Gastroesophageal sphincter (tissue), 4 donors: ENCODE measurements at regions not wholly inside any gene's neighbourhood (a gene's known extent, or its start where the extent isn't known, plus 50 kb on each side); places are given as distances from the start of the nearest gene placed in this dataset.

ENCODE experiments used
- ATAC-seq: fragments of 150-250 bp; one replicate; pipeline ENCODE4 v1.9.1; 2016; ENCODE audit warnings: mild to moderate bottlenecking, moderate library complexity
- H3K27ac ChIP-seq, 4 donors: fragments of 200-600 bp; sonication (generic) in 3 of 4; 1 replicate in 3 of 4; 2 replicates in 1 of 4; pipeline ENCODE4 v1.5.1; 2016 to 2019
- H3K27me3 ChIP-seq: fragments of 200-600 bp; sonication (generic); one replicate; pipeline ENCODE4 v1.5.1; 2019
- H3K36me3 ChIP-seq, 2 donors: fragments of 200-600 bp; sonication (generic); one replicate each; pipeline ENCODE4 v1.5.1; 2019; ENCODE audit warnings: control low read depth in 1 of 2
- H3K4me1 ChIP-seq, 3 donors: fragments of 200-600 bp; sonication (generic); 1 replicate in 2 of 3; 2 replicates in 1 of 3; pipeline ENCODE4 v1.5.1; 2016 to 2019; ENCODE audit warnings: control low read depth in 2 of 3
- H3K4me3 ChIP-seq, 2 donors: fragments of 200-600 bp; sonication (generic); one replicate each; pipeline ENCODE4 v1.5.1; 2019; ENCODE audit warnings: mild to moderate bottlenecking in 1 of 2, moderate library complexity in 1 of 2
- H3K9me3 ChIP-seq, 3 donors: fragments of 200-600 bp; sonication (generic); one replicate each; pipeline ENCODE4 v1.5.1; 2017 to 2019; ENCODE audit warnings: control low read depth in 2 of 3
- EP300 ChIP-seq: sonication (generic); formaldehyde crosslinking; IDR thresholded peaks from one replicate; pipeline ENCODE4 v1.6.1; 2017; ENCODE audit warnings: antibody characterized with exemption, mild to moderate bottlenecking
- POLR2A ChIP-seq, 2 donors: fragments of 450-650 bp; IDR thresholded peaks; one replicate each; pipeline ENCODE4 v1.6.1; 2017; ENCODE audit warnings: antibody characterized with exemption in 2 of 2, mild to moderate bottlenecking in 2 of 2, moderate library complexity in 1 of 2
- POLR2AphosphoS5 ChIP-seq: sonication (generic); formaldehyde crosslinking; IDR thresholded peaks from one replicate; pipeline ENCODE4 v1.6.1; 2017; ENCODE audit warnings: antibody characterized with exemption
- WGBS, 2 donors: methylation state at CpG; one replicate each; pipeline ENCODE4 v1.1.5; 2018; ENCODE audit warnings: low coverage in 1 of 2; 5-methylcytosine and 5-hydroxymethylcytosine counted together
- TF ChIP-seq, protein P1 (sequence below), 4 experiments: fragments of 200-600 bp in 2 of 4; fragments of 450-650 bp in 2 of 4; sonication (generic) in 1 of 4; IDR thresholded peaks; one replicate each; pipeline ENCODE4 v1.5.1; 2017 to 2019; ENCODE audit warnings: antibody characterized with exemption in 4 of 4, mild to moderate bottlenecking in 2 of 4, moderate library complexity in 2 of 4

DNA sequence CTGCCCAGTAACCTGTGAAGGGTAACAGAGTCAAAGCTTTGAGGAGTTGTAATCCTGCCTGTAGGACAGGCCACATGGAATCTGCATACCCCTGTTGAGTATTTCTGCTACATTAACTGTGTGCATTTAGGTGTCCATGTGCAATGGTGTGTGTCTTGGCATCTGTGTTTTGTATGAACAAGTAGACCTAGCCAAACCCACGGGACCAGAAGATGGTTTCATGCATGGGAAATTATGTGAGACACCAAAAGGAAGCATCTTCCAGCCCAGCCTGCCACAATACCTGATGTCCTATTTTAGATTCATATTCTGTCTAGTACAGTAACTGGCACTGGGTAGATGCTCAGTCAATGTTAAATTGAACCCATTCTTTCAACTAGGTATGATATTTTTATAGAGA is 70.8 kb upstream of the KCND3 start:
- H3K4me3 ChIP-seq, result no peak overlapping the region

DNA sequence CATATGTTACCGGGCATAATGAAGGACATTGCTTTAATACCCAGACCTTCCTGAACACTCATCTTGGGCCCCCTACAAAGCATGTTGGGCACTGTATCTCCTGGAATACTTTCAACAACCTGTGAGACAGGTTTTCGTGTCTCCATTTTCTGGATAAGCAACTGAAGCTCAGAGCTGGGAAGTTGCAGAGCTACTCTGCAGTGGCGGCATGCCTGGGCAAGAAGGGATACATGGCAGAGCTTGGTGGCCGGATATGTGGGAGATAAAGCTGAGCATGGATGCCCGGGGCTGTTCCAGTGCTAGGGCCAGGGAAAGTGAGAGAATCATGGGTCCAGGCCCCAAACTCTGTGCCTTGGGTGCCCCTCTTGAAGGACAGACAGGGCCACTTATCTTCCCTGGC is 71.6 kb upstream of the KCND3 start:
- Histone ChIP-seq H3K4me3 (no peak overlapping the region), H3K36me3 (no peaks in the 10 kb centered on the region), H3K4me1 (no peaks in the 10 kb centered on the region), H3K9me3 (no peaks in the 10 kb centered on the region), H3K27me3 (peaks cover 20% of the 10 kb centered on the region), H3K27ac (no peak overlapping the region)
- TF ChIP-seq, protein P1, sequence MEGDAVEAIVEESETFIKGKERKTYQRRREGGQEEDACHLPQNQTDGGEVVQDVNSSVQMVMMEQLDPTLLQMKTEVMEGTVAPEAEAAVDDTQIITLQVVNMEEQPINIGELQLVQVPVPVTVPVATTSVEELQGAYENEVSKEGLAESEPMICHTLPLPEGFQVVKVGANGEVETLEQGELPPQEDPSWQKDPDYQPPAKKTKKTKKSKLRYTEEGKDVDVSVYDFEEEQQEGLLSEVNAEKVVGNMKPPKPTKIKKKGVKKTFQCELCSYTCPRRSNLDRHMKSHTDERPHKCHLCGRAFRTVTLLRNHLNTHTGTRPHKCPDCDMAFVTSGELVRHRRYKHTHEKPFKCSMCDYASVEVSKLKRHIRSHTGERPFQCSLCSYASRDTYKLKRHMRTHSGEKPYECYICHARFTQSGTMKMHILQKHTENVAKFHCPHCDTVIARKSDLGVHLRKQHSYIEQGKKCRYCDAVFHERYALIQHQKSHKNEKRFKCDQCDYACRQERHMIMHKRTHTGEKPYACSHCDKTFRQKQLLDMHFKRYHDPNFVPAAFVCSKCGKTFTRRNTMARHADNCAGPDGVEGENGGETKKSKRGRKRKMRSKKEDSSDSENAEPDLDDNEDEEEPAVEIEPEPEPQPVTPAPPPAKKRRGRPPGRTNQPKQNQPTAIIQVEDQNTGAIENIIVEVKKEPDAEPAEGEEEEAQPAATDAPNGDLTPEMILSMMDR (IDR thresholded peaks at IDR 0.05), result no peak
- TF ChIP-seq EP300 (no peak), POLR2AphosphoS5 (no peak), POLR2A (IDR thresholded peaks at IDR 0.05) (no peak)
- ATAC-seq, result no peak
- 88 to 94% methylated on average over 1 to 3 of the region's 5 CpGs for WGBS, 2 donors

More for the DNA sequence above, 70.8 kb upstream of the KCND3 start:
- Histone ChIP-seq H3K27ac (no peak overlapping the region), H3K4me1 (no peaks in the 10 kb centered on the region), H3K27me3 (peaks cover 20% of the 10 kb centered on the region), H3K9me3 (no peaks in the 10 kb centered on the region), H3K36me3 (no peaks in the 10 kb centered on the region)
- no peak for ATAC-seq
- 50 to 57% methylated on average over 1 of the region's 1 CpG for WGBS, 2 donors
- TF ChIP-seq POLR2A (IDR thresholded peaks at IDR 0.05) (no peak), POLR2AphosphoS5 (no peak), EP300 (no peak)

DNA sequence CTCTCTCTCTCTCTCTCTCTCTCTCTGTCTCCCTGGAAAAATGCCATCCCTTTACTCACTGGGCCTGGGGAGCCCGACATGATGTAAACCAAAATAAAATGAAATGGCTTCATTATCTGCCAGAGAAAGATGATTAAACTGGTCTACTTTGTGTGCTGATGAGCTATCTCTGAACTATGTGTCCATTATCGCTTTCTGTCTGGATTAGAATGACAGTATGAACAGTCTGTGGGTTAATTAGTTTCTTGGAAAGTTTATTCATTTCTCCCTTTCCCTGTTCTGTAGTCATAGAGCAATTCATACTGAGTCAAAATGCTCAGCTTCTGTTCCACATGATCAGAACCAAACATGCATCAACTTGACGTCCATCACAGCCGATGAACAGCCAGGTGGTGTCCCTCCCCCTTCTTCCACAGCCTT is 72.4 kb upstream of the KCND3 start:
- H3K36me3 ChIP-seq, result no peaks in the 10 kb centered on the region
- ATAC-seq, result no peak
- H3K27me3 ChIP-seq, result peaks cover 20% of the 10 kb centered on the region
- no peak overlapping the region for H3K4me3 ChIP-seq
- TF ChIP-seq POLR2AphosphoS5 (no peak), POLR2A (IDR thresholded peaks at IDR 0.05) (no peak), EP300 (no peak)
- TF ChIP-seq, protein P1 (IDR thresholded peaks at IDR 0.05), result no peak
- 42 to 53% methylated on average over 3 of the region's 4 CpGs for WGBS, 2 donors
- no peak overlapping the region for H3K27ac ChIP-seq
- H3K4me1 ChIP-seq, result no peaks in the 10 kb centered on the region
- no peaks in the 10 kb centered on the region for H3K9me3 ChIP-seq

DNA sequence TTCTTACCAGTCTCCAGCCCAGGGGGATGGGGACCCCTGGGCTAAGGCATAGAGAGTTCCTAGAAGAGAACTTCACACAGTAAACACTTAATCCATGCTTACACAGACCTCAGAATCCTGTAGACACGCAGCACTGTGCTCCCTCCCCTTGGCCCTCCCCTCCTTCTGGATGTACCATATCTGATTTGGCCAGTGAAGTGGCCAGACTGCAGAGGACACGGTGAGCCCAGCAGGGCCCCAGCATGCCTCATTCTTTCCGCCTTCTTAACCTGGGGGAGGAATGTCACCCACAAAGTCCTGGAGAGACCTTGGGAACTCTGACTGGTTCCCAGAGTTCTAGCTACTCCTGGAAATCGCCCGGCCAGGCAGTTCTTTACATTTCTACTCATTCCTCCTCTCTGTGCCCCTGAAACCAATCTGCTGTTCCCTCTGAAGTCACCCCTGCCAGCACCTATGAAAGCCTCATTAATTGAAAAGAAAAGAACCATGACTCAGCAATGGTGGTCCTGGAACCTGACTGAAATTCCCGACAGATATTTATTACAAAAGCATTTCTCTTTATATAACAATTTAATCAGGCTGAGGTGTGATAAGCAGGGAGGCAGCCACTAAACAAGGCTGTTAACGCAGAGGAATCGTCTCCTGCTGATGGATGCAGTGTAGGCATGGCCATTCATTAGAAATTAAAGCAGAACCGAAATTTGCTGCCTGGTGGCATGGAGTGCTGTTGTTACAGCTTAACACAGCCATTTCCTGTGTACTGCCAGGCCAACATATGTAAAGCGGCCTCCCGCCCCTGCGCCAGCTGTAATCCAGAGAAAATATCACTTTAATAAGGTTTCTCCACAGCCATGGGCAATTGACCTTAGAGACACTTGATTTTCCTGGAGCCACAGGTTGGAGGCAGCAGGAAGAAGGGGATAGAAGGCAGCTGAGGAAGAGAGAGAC is 74.6 kb upstream of the KCND3 start:
- TF ChIP-seq POLR2AphosphoS5, result no peak
- no peak for TF ChIP-seq EP300
- TF ChIP-seq, protein P1 (IDR thresholded peaks at IDR 0.05), result no peak
- TF ChIP-seq POLR2A (IDR thresholded peaks at IDR 0.05), result no peak
- Histone ChIP-seq H3K27me3 (peaks cover 20% of the 10 kb centered on the region), H3K36me3 (no peaks in the 10 kb centered on the region), H3K9me3 (no peaks in the 10 kb centered on the region), H3K4me3 (no peak overlapping the region), H3K4me1 (no peaks in the 10 kb centered on the region), H3K27ac (no peak overlapping the region)
- 48 to 74% methylated on average over 5 to 9 of the region's 12 CpGs for WGBS, 2 donors
- ATAC-seq, result no peak

DNA sequence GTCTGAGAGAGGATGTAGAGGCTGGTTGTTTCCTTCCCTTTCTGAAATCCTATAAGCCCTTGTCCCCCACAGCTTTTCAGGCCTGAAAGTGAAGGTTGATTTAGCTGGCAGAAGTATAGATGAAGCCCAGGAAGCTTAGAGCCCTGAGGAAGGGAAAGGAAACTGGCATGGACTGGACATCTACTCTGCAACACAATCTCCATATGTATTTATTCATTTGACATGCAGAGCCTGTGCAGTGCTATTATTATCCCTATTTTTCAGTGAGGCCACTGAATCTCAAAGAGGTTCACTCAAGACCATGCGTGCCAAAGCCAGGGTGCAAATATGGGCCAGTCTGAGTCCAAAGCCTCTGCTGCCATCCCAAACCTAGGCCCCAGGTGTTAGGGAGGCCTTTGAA is 78.5 kb upstream of the KCND3 start:
- no CpG with 5 or more reads among the region's 1 CpG for WGBS, 2 donors
- no peak for TF ChIP-seq POLR2AphosphoS5
- no peak for TF ChIP-seq POLR2A (IDR thresholded peaks at IDR 0.05)
- TF ChIP-seq EP300, result no peak
- TF ChIP-seq, protein P1 (IDR thresholded peaks at IDR 0.05), result no peak
- H3K27me3 ChIP-seq, result peaks cover 15% of the 10 kb centered on the region

More for the DNA sequence above, 78.5 kb upstream of the KCND3 start:
- Histone ChIP-seq H3K27ac (no peak overlapping the region), H3K36me3 (no peaks in the 10 kb centered on the region), H3K4me3 (no peak overlapping the region), H3K4me1 (no peaks in the 10 kb centered on the region), H3K9me3 (peaks cover 0 to 11% (median 0%) of the 10 kb centered on the region in 3 donors)
- no peak for ATAC-seq
